ENCODE measurements at regions not wholly inside any gene's neighbourhood (a gene's known extent, or its start where the extent isn't known, plus 50 kb on each side); places are given as distances from the start of the nearest gene placed in this dataset.

GRCh38 chr3:6204891-6205290 is 656.0 kb upstream of the GRM7 start:
- no peak for TF ChIP-seq CTCF (IDR thresholded peaks at IDR 0.05)
- no peak for TF ChIP-seq EP300 (IDR thresholded peaks at IDR 0.05)
